Endothelial cell of umbilical vein (primary cell): ENCODE measurements at regions not wholly inside any gene's neighbourhood (a gene's known extent, or its start where the extent isn't known, plus 50 kb on each side); places are given as distances from the start of the nearest gene placed in this dataset.

Experiments used
- POLR2AphosphoS5 ChIP-seq: IDR thresholded peaks from 2 replicates; pipeline ENCODE4 v1.6.1; 2012; ENCODE audit warnings: low read depth, mild to moderate bottlenecking, control low read depth, low read length, moderate library complexity; ENCODE audit not compliant: insufficient read depth
- TF ChIP-seq, protein P1 (sequence below), 2 donors: IDR thresholded peaks; 1 replicate in 1 of 2; 2 replicates in 1 of 2; pipeline ENCODE4 v1.5.1; 2011; ENCODE audit warnings: low read length in 2 of 2, mild to moderate bottlenecking in 2 of 2, moderate library complexity in 2 of 2, control low read depth in 1 of 2, inconsistent platforms in 1 of 2, low read depth in 1 of 2; ENCODE audit not compliant: insufficient read depth in 1 of 2; ENCODE audit errors: extremely low read depth in 1 of 2

DNA sequence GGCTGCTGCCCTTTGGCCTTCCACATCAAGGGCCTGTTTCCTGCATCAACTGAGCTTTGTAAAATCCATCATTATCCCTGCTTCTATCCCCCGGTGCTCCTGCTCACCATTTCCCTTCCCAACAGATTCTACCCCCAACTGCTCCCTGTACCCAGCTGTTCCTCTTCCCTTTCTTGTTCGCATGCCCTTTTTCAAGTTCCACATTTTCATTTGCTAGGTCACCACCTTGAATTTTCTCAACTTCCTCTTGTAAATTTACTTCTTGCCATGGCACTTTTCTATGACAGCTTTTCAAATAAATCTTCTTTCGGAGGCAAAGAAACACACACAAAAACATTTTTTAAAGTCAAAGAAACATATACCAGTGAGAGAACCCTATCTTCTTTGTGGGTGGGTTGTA is 330.5 kb upstream of the ADGRL2 start:
- TF ChIP-seq, protein P1, sequence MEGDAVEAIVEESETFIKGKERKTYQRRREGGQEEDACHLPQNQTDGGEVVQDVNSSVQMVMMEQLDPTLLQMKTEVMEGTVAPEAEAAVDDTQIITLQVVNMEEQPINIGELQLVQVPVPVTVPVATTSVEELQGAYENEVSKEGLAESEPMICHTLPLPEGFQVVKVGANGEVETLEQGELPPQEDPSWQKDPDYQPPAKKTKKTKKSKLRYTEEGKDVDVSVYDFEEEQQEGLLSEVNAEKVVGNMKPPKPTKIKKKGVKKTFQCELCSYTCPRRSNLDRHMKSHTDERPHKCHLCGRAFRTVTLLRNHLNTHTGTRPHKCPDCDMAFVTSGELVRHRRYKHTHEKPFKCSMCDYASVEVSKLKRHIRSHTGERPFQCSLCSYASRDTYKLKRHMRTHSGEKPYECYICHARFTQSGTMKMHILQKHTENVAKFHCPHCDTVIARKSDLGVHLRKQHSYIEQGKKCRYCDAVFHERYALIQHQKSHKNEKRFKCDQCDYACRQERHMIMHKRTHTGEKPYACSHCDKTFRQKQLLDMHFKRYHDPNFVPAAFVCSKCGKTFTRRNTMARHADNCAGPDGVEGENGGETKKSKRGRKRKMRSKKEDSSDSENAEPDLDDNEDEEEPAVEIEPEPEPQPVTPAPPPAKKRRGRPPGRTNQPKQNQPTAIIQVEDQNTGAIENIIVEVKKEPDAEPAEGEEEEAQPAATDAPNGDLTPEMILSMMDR (IDR thresholded peaks at IDR 0.05; ENCODE audit: extremely low read depth in 1 of 2, insufficient read depth in 1 of 2, low read depth in 1 of 2, low read length in 2 of 2) = no peak
- TF ChIP-seq POLR2AphosphoS5 = no peak
